ENCODE measurements at regions not wholly inside any gene's neighbourhood (a gene's known extent, or its start where the extent isn't known, plus 50 kb on each side); places are given as distances from the start of the nearest gene placed in this dataset.

DNA sequence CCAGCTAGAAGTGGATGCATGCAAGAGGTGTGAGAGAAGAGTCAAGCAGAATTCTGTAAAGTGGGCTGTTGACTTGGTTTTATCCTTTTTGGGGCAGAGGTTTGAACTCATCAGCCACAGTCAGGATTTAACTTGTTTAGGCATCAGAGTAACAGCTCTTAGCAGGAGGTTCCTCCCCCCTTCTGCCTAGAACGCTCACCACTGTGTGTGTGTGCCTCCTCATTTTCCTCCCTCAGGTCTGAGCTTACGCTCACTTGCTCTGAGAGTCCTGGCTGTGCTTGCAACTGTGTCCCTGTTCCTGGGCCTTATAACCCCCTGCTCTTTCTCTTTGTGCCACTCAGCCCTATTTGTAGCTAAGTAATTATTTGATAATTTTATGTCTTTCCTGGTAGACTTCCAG is 167.9 kb downstream of the TMEM182 start:
- H3K27ac ChIP-seq (ENCODE audit: low read depth in 2 of 2, low read length in 1 of 2) = no peak overlapping the region
- H3K9me2 ChIP-seq = no peaks in the 10 kb centered on the region
- TF ChIP-seq POLR2AphosphoS5 (IDR thresholded peaks at IDR 0.05; ENCODE audit: low read depth, low read length) = no peak
- no peaks in the 10 kb centered on the region for H3K36me3 ChIP-seq (replicated peaks in 1 of 2; ENCODE audit: control insufficient read depth in 1 of 2, insufficient read depth in 2 of 2, low read length in 1 of 2)
- ChIA-PET POLR2A (no interaction called here), CTCF (no interaction called here)
- no peak for DNase-seq
- WGBS (ENCODE audit: low lambda C conversion rate) = 31% methylated on average over 2 of the region's 2 CpGs
- no peaks in the 10 kb centered on the region for H3K79me2 ChIP-seq (ENCODE audit: insufficient read depth)
- no peak overlapping the region for H3K9ac ChIP-seq
- H3K4me3 ChIP-seq (ENCODE audit: low read depth in 2 of 2, low read length in 1 of 2) = no peak overlapping the region
- no peaks in the 10 kb centered on the region for H4K20me1 ChIP-seq (ENCODE audit: insufficient read depth)
- no peaks in the 10 kb centered on the region for H3F3A ChIP-seq (replicated peaks; ENCODE audit: insufficient read depth)
- no peaks in the 10 kb centered on the region for H3K27me3 ChIP-seq (ENCODE audit: insufficient read depth)
- H3K9me3 ChIP-seq = no peaks in the 10 kb centered on the region
- no peak overlapping the region for H2AFZ ChIP-seq (ENCODE audit: low read depth)
- no peaks in the 10 kb centered on the region; a peak in 1 of 4 replicates for H3K4me1 ChIP-seq (ENCODE audit: control insufficient read depth in 1 of 2, insufficient read depth in 2 of 2, low read depth in 1 of 2, low read length in 1 of 2)
- H3K4me2 ChIP-seq = no peak overlapping the region

DNA sequence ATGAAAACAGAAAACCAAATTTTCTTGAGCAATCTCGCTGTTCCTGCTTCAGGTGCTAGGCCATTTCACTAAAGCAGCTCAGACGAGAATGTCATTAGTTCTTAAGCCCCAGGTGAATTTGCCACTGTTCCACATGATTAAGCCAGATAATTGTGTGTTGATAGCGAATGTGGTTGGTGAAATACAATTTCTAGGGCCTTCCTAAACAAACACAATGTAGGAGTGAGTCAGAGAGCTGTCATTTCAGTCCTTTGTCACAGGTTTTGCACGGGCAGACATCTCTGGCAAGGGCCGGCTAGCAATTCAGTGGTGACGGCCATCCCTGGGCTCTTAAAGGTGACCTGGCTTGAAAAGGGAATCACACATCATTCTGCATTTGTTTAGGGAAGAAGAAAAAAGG is 170.7 kb downstream of the TMEM182 start:
- ChIA-PET CTCF (interaction anchor here (0.7 to 2.7 kb wide), 2 partner anchors 13 to 90 kb away, joined by 3 to 11 read pairs; no protein-coding TSS in a partner anchor), POLR2A (no interaction called here)
- H3K4me2 ChIP-seq = no peak overlapping the region
- H3K4me1 ChIP-seq (ENCODE audit: control insufficient read depth in 1 of 2, insufficient read depth in 2 of 2, low read depth in 1 of 2, low read length in 1 of 2) = no peaks in the 10 kb centered on the region; a peak in 1 of 4 replicates
- no peaks in the 10 kb centered on the region for H3F3A ChIP-seq (replicated peaks; ENCODE audit: insufficient read depth)
- no peak overlapping the region for H3K4me3 ChIP-seq (ENCODE audit: low read depth in 2 of 2, low read length in 1 of 2)
- 18% methylated on average over 6 of the region's 6 CpGs for WGBS (ENCODE audit: low lambda C conversion rate)
- no peaks in the 10 kb centered on the region for H3K27me3 ChIP-seq (ENCODE audit: insufficient read depth)
- no peak for DNase-seq
- no peaks in the 10 kb centered on the region for H3K9me2 ChIP-seq
- no peaks in the 10 kb centered on the region for H4K20me1 ChIP-seq (ENCODE audit: insufficient read depth)
- TF ChIP-seq FOXJ3 (CRISPR knock-in tag; IDR thresholded peaks at IDR 0.05) (no peak), RXRA (IDR thresholded peaks at IDR 0.05; ENCODE audit: borderline replicate concordance, low read depth) (no peak), MEF2A (IDR thresholded peaks at IDR 0.05; ENCODE audit: borderline replicate concordance, low read depth) (no peak), ELF1 (IDR thresholded peaks at IDR 0.05) (no peak), TEAD4 (IDR thresholded peaks at IDR 0.05; ENCODE audit: borderline replicate concordance, insufficient read depth) (no peak), JUND (IDR thresholded peaks at IDR 0.05) (no peak), EP300 (IDR thresholded peaks at IDR 0.05; ENCODE audit: borderline replicate concordance in 1 of 2, low read depth in 1 of 2, low read length in 1 of 2) (no peak), NRF1 (IDR thresholded peaks at IDR 0.05; ENCODE audit: low read depth, low read length) (no peak), TAF1 (IDR thresholded peaks at IDR 0.05; ENCODE audit: borderline replicate concordance, low read depth, low read length) (no peak), RAD21 (IDR thresholded peaks at IDR 0.05; ENCODE audit: low read length) (no peak), GATA2 (CRISPR knock-in tag; IDR thresholded peaks at IDR 0.05) (no peak), EZH2phosphoT487 (IDR thresholded peaks at IDR 0.05; ENCODE audit: borderline replicate concordance, low read depth) (no peak), NFIC (IDR thresholded peaks at IDR 0.05; ENCODE audit: borderline replicate concordance) (no peak)
- TF ChIP-seq, protein P1, sequence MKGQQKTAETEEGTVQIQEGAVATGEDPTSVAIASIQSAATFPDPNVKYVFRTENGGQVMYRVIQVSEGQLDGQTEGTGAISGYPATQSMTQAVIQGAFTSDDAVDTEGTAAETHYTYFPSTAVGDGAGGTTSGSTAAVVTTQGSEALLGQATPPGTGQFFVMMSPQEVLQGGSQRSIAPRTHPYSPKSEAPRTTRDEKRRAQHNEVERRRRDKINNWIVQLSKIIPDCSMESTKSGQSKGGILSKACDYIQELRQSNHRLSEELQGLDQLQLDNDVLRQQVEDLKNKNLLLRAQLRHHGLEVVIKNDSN (IDR thresholded peaks at IDR 0.05; ENCODE audit: borderline replicate concordance, low read depth) = no peak
- TF ChIP-seq, protein P2, sequence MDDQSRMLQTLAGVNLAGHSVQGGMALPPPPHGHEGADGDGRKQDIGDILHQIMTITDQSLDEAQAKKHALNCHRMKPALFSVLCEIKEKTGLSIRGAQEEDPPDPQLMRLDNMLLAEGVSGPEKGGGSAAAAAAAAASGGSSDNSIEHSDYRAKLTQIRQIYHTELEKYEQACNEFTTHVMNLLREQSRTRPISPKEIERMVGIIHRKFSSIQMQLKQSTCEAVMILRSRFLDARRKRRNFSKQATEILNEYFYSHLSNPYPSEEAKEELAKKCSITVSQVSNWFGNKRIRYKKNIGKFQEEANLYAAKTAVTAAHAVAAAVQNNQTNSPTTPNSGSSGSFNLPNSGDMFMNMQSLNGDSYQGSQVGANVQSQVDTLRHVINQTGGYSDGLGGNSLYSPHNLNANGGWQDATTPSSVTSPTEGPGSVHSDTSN (IDR thresholded peaks at IDR 0.05) = no peak
- no peaks in the 10 kb centered on the region for H3K9me3 ChIP-seq
- no peaks in the 10 kb centered on the region for H3K79me2 ChIP-seq (ENCODE audit: insufficient read depth)
- no peak overlapping the region for H3K9ac ChIP-seq
- H2AFZ ChIP-seq (ENCODE audit: low read depth) = no peak overlapping the region
- no peaks in the 10 kb centered on the region for H3K36me3 ChIP-seq (replicated peaks in 1 of 2; ENCODE audit: control insufficient read depth in 1 of 2, insufficient read depth in 2 of 2, low read length in 1 of 2)
- no peak overlapping the region for H3K27ac ChIP-seq (ENCODE audit: low read depth in 2 of 2, low read length in 1 of 2)

Measured in SK-N-SH (cell line).